ENCODE measurements at regions not wholly inside any gene's neighbourhood (a gene's known extent, or its start where the extent isn't known, plus 50 kb on each side); places are given as distances from the start of the nearest gene placed in this dataset.

DNA sequence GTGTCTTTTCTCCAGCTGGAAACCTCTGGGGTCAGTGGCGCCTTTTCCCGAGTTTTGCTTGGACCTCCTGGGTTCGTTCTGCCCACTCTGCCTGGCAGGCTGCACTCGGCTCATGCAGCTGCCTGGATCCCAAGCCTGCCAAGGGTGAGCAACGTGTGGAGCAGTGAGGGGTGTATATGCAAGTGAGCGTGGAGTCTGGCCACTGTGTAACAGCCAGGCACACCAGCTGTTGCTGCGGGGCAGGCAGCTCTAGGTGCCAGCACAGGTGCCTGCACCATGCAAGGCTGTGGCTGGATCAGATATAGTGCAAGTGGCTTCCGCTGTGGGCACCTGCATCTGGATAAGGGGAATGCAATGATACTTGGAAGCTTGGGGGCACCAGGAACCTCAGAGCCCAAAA lies 699.4 kb downstream of the SLITRK1 start:
- H3K9me3 Mint-ChIP-seq (ENCODE audit: insufficient read depth) = no peaks in the 10 kb centered on the region
- Histone ChIP-seq H4K20me1 (ENCODE audit: control insufficient read depth, insufficient read depth, low read length, poor library complexity, severe bottlenecking) (no peaks in the 10 kb centered on the region), H2AFZ (ENCODE audit: insufficient read depth, low read depth, low read length, poor library complexity, severe bottlenecking) (no peak overlapping the region), H3K9ac (ENCODE audit: low read length) (no peak overlapping the region), H3K27ac (ENCODE audit: low read length in 2 of 2) (no peak overlapping the region), H3K4me2 (replicated peaks; ENCODE audit: low read depth, low read length, poor library complexity, severe bottlenecking) (no peak overlapping the region), H3K4me1 (ENCODE audit: control insufficient read depth in 2 of 2, insufficient read depth in 2 of 2, low read length in 2 of 2) (no peaks in the 10 kb centered on the region), H3K36me3 (replicated peaks in 1 of 2; ENCODE audit: control extremely low read depth in 1 of 2, control insufficient read depth in 1 of 2, extremely low read depth in 1 of 2, insufficient read depth in 2 of 2, low read length in 1 of 2) (no peaks in the 10 kb centered on the region), H3K79me2 (ENCODE audit: control insufficient read depth, insufficient read depth, low read length) (no peaks in the 10 kb centered on the region), H3K4me3 (ENCODE audit: control extremely low read depth in 1 of 5, extremely low read depth in 1 of 5, insufficient read depth in 1 of 5, low read depth in 2 of 5, low read length in 4 of 5) (no peak overlapping the region), H3K9me3 (ENCODE audit: control extremely low read depth in 1 of 3, control insufficient read depth in 2 of 3, insufficient read depth in 1 of 3, low read length in 2 of 3) (peaks cover 0 to 20% (median 0%) of the 10 kb centered on the region in 3 donors), H3K27me3 (replicated peaks in 1 of 4; ENCODE audit: control extremely low read depth in 1 of 4, control insufficient read depth in 3 of 4, insufficient read depth in 4 of 4, low read length in 3 of 4) (no peaks in the 10 kb centered on the region)
- no peak overlapping the region for H3K4me3 Mint-ChIP-seq
- no peaks in the 10 kb centered on the region for H3K27me3 Mint-ChIP-seq
- CTCF ChIA-PET = no interaction called here
- ATAC-seq (ENCODE audit: low read depth) (no peak), DNase-seq (no peak)
- intact Hi-C loops (cut with micrococcal nuclease) = no loop called here
- H3K27ac Mint-ChIP-seq = no peak overlapping the region
- WGBS (ENCODE audit: insufficient coverage) = 89% methylated on average over 8 of the region's 8 CpGs
- H3K4me1 Mint-ChIP-seq = no peaks in the 10 kb centered on the region
- POLR2A ChIA-PET = no interaction called here
- TF ChIP-seq, protein P1, sequence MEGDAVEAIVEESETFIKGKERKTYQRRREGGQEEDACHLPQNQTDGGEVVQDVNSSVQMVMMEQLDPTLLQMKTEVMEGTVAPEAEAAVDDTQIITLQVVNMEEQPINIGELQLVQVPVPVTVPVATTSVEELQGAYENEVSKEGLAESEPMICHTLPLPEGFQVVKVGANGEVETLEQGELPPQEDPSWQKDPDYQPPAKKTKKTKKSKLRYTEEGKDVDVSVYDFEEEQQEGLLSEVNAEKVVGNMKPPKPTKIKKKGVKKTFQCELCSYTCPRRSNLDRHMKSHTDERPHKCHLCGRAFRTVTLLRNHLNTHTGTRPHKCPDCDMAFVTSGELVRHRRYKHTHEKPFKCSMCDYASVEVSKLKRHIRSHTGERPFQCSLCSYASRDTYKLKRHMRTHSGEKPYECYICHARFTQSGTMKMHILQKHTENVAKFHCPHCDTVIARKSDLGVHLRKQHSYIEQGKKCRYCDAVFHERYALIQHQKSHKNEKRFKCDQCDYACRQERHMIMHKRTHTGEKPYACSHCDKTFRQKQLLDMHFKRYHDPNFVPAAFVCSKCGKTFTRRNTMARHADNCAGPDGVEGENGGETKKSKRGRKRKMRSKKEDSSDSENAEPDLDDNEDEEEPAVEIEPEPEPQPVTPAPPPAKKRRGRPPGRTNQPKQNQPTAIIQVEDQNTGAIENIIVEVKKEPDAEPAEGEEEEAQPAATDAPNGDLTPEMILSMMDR (IDR thresholded peaks at IDR 0.05) = no peak
- no peak for TF ChIP-seq EZH2 (IDR thresholded peaks at IDR 0.05; ENCODE audit: borderline replicate concordance, insufficient read depth, low read depth, low read length, poor library complexity, severe bottlenecking)

DNA sequence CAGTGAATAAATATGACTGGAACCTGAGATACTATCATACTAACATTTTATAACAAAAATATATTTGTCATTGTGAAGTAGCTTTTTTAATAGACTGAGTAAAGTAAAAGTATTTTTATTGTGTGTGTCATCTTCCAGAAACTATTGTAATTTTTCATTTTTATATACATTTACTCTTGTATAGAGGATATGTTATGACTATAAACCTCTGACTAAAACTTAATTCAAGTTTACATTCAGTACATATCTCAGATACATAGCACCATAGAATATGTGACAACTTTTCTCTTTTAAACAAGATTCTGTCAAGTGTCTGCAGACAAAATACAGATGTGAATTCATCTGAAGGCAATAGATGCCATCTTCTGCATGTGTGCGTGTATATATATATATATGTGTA lies 704.3 kb downstream of the SLITRK1 start:
- no peaks in the 10 kb centered on the region for H3K4me1 Mint-ChIP-seq
- H3K9me3 Mint-ChIP-seq (ENCODE audit: insufficient read depth) = peaks cover 5% of the 10 kb centered on the region
- Histone ChIP-seq H3K36me3 (replicated peaks in 1 of 2; ENCODE audit: control extremely low read depth in 1 of 2, control insufficient read depth in 1 of 2, extremely low read depth in 1 of 2, insufficient read depth in 2 of 2, low read length in 1 of 2) (no peaks in the 10 kb centered on the region), H2AFZ (ENCODE audit: insufficient read depth, low read depth, low read length, poor library complexity, severe bottlenecking) (no peak overlapping the region), H3K4me3 (ENCODE audit: control extremely low read depth in 1 of 5, extremely low read depth in 1 of 5, insufficient read depth in 1 of 5, low read depth in 2 of 5, low read length in 4 of 5) (no peak overlapping the region), H3K4me2 (replicated peaks; ENCODE audit: low read depth, low read length, poor library complexity, severe bottlenecking) (no peak overlapping the region), H3K79me2 (ENCODE audit: control insufficient read depth, insufficient read depth, low read length) (no peaks in the 10 kb centered on the region), H4K20me1 (ENCODE audit: control insufficient read depth, insufficient read depth, low read length, poor library complexity, severe bottlenecking) (no peaks in the 10 kb centered on the region), H3K27me3 (replicated peaks in 1 of 4; ENCODE audit: control extremely low read depth in 1 of 4, control insufficient read depth in 3 of 4, insufficient read depth in 4 of 4, low read length in 3 of 4) (no peaks in the 10 kb centered on the region), H3K9ac (ENCODE audit: low read length) (no peak overlapping the region), H3K27ac (ENCODE audit: low read length in 2 of 2) (no peak overlapping the region), H3K9me3 (ENCODE audit: control extremely low read depth in 1 of 3, control insufficient read depth in 2 of 3, insufficient read depth in 1 of 3, low read length in 2 of 3) (peaks cover 0 to 7% (median 1%) of the 10 kb centered on the region in 3 donors), H3K4me1 (ENCODE audit: control insufficient read depth in 2 of 2, insufficient read depth in 2 of 2, low read length in 2 of 2) (no peaks in the 10 kb centered on the region)
- DNase-seq = no peak
- no peak overlapping the region for H3K4me3 Mint-ChIP-seq
- ATAC-seq (ENCODE audit: low read depth) = no peak
- ChIA-PET CTCF (no interaction called here), POLR2A (no interaction called here)
- TF ChIP-seq EZH2 (IDR thresholded peaks at IDR 0.05; ENCODE audit: borderline replicate concordance, insufficient read depth, low read depth, low read length, poor library complexity, severe bottlenecking) = no peak
- TF ChIP-seq, protein P1 (IDR thresholded peaks at IDR 0.05) = no peak
- intact Hi-C loops (cut with micrococcal nuclease) = no loop called here
- whole genome bisulfite sequencing (ENCODE audit: insufficient coverage) = no CpG with 5 or more reads among the region's 1 CpG
- H3K27me3 Mint-ChIP-seq = no peaks in the 10 kb centered on the region
- no peak overlapping the region for H3K27ac Mint-ChIP-seq
